H9 (cell line): ENCODE measurements at regions not wholly inside any gene's neighbourhood (a gene's known extent, or its start where the extent isn't known, plus 50 kb on each side); places are given as distances from the start of the nearest gene placed in this dataset.

Experiments
- DNase-seq: peaks from one replicate; pipeline ENCODE4 v3.0.0-alpha.2; 2017
- H2AFZ ChIP-seq: one replicate; pipeline ENCODE4 v1.6.1; 2013; ENCODE audit warnings: mild to moderate bottlenecking, low read length, control low read depth, moderate library complexity
- H2AK5ac ChIP-seq: 2 replicates; pipeline ENCODE4 v1.6.1; 2013; ENCODE audit warnings: low read length, control low read depth, mixed read lengths; ENCODE audit not compliant: insufficient read length
- H2BK120ac ChIP-seq: one replicate; pipeline ENCODE4 v1.6.1; 2013; ENCODE audit warnings: low read depth, mild to moderate bottlenecking, low read length, control low read depth, inconsistent platforms; ENCODE audit not compliant: poor library complexity, severe bottlenecking
- H2BK12ac ChIP-seq: 2 replicates; pipeline ENCODE4 v1.6.1; 2013; ENCODE audit warnings: low read length, control low read depth, mixed read lengths, low read depth; ENCODE audit not compliant: insufficient read length
- H2BK15ac ChIP-seq: 2 replicates; pipeline ENCODE4 v1.6.1; 2013; ENCODE audit warnings: low read depth, low read length, control low read depth
- H2BK20ac ChIP-seq: one replicate; pipeline ENCODE4 v1.6.1; 2013; ENCODE audit warnings: low read depth, mild to moderate bottlenecking, low read length, control low read depth, inconsistent platforms; ENCODE audit not compliant: poor library complexity, severe bottlenecking
- H2BK5ac ChIP-seq: 2 replicates; pipeline ENCODE4 v1.6.1; 2013; ENCODE audit warnings: low read length, control low read depth, mixed read lengths; ENCODE audit not compliant: insufficient read length
- H3K14ac ChIP-seq: 2 replicates; pipeline ENCODE4 v1.6.1; 2013; ENCODE audit warnings: low read length, control low read depth; ENCODE audit not compliant: insufficient read depth
- H3K18ac ChIP-seq: 2 replicates; pipeline ENCODE4 v1.6.1; 2013; ENCODE audit warnings: low read depth, mild to moderate bottlenecking, mixed read lengths, low read length, control low read depth; ENCODE audit not compliant: insufficient read length
- H3K23ac ChIP-seq: 2 replicates; pipeline ENCODE4 v1.6.1; 2013; ENCODE audit warnings: low read length, control low read depth, mixed read lengths, low read depth; ENCODE audit not compliant: insufficient read length
- H3K23me2 ChIP-seq: 2 replicates; pipeline ENCODE4 v1.6.1; 2013; ENCODE audit warnings: low read depth, mild to moderate bottlenecking, mixed read lengths, low read length, control low read depth; ENCODE audit not compliant: insufficient read length, poor library complexity, severe bottlenecking
- H3K27ac ChIP-seq: 2 replicates; pipeline ENCODE4 v1.5.1; 2013; ENCODE audit warnings: low read length, control low read depth, mixed read lengths, low read depth; ENCODE audit not compliant: insufficient read length
- H3K27me3 ChIP-seq: 2 replicates; pipeline ENCODE4 v1.6.1; 2013; ENCODE audit warnings: low read length, control low read depth, inconsistent platforms; ENCODE audit not compliant: insufficient read depth
- H3K4ac ChIP-seq: 2 replicates; pipeline ENCODE4 v1.6.1; 2013; ENCODE audit warnings: low read depth, mild to moderate bottlenecking, control low read depth, inconsistent platforms, low read length, moderate library complexity
- H3K4me1 ChIP-seq: 2 replicates; pipeline ENCODE4 v1.6.1; 2013; ENCODE audit warnings: low read length, control low read depth, inconsistent platforms; ENCODE audit not compliant: insufficient read depth
- H3K4me2 ChIP-seq: 2 replicates; pipeline ENCODE4 v1.6.1; 2013; ENCODE audit warnings: low read length, control low read depth, mixed read lengths; ENCODE audit not compliant: insufficient read length, insufficient read depth
- H3K56ac ChIP-seq: 2 replicates; pipeline ENCODE4 v1.6.1; 2013; ENCODE audit warnings: low read depth, mild to moderate bottlenecking, mixed read lengths, low read length, control low read depth; ENCODE audit not compliant: insufficient read length
- H3K79me1 ChIP-seq: 2 replicates; pipeline ENCODE4 v1.6.1; 2013; ENCODE audit warnings: low read depth, mild to moderate bottlenecking, moderate library complexity, low read length, control low read depth, inconsistent platforms; ENCODE audit not compliant: insufficient read depth, poor library complexity, severe bottlenecking
- H3K79me2 ChIP-seq: 2 replicates; pipeline ENCODE4 v1.6.1; 2013; ENCODE audit warnings: low read length, control low read depth, inconsistent platforms; ENCODE audit not compliant: insufficient read depth
- H3K9ac ChIP-seq: 2 replicates; pipeline ENCODE4 v1.6.1; 2013; ENCODE audit warnings: low read length, control low read depth, mixed read lengths; ENCODE audit not compliant: insufficient read length; ENCODE audit errors: extremely low read depth
- H3K9me3 ChIP-seq: one replicate; pipeline ENCODE4 v1.6.1; 2013; ENCODE audit warnings: low read depth, low read length, inconsistent platforms; ENCODE audit not compliant: control insufficient read depth
- H3T11ph ChIP-seq: one replicate; pipeline ENCODE4 v1.6.1; 2013; ENCODE audit warnings: mild to moderate bottlenecking, low read length, control low read depth, inconsistent platforms
- H4K20me1 ChIP-seq: one replicate; pipeline ENCODE4 v1.6.1; 2013; ENCODE audit not compliant: control insufficient read depth, insufficient read length, insufficient read depth
- H4K5ac ChIP-seq: 2 replicates; pipeline ENCODE4 v1.6.1; 2013; ENCODE audit warnings: low read depth, mild to moderate bottlenecking, mixed read lengths, low read length, control low read depth; ENCODE audit not compliant: insufficient read length
- H4K8ac ChIP-seq: replicated peaks from 2 replicates; pipeline ENCODE4 v1.6.1; 2013; ENCODE audit warnings: low read length, control low read depth, mixed read lengths, low read depth; ENCODE audit not compliant: insufficient read length
- H4K91ac ChIP-seq: 2 replicates; pipeline ENCODE4 v1.6.1; 2013; ENCODE audit warnings: low read depth, mild to moderate bottlenecking, moderate library complexity, mixed read lengths, low read length, control low read depth; ENCODE audit not compliant: insufficient read length
- H3K27ac Mint-ChIP-seq, 3 experiments: 2 replicates in 2 of 3; 3 replicates in 1 of 3; pipeline ENCODE4 v1.8.0; 2020 to 2021; ENCODE audit warnings: mixed read lengths in 3 of 3, mild to moderate bottlenecking in 1 of 3, moderate library complexity in 1 of 3
- H3K27me3 Mint-ChIP-seq: 2 replicates; pipeline ENCODE4 v1.8.0; 2021; ENCODE audit warnings: low read depth, mild to moderate bottlenecking, moderate library complexity, mixed read lengths
- H3K36me3 Mint-ChIP-seq, 3 experiments: 2 replicates in 2 of 3; 3 replicates in 1 of 3; pipeline ENCODE4 v1.8.0; 2020 to 2021; ENCODE audit warnings: low read depth in 3 of 3, mixed read lengths in 3 of 3; ENCODE audit not compliant: insufficient read depth in 1 of 3
- H3K4me1 Mint-ChIP-seq, 2 experiments: 2 replicates each; pipeline ENCODE4 v1.8.0; 2020; ENCODE audit warnings: mixed read lengths in 2 of 2
- H3K4me3 Mint-ChIP-seq, 2 experiments: 2 replicates in 1 of 2; 3 replicates in 1 of 2; pipeline ENCODE4 v1.8.0; 2020 to 2021; ENCODE audit warnings: mild to moderate bottlenecking in 2 of 2, mixed read lengths in 2 of 2, moderate library complexity in 1 of 2
- H3K9me3 Mint-ChIP-seq, 2 experiments: 2 replicates in 1 of 2; 3 replicates in 1 of 2; pipeline ENCODE4 v1.8.0; 2020; ENCODE audit warnings: mild to moderate bottlenecking in 2 of 2, mixed read lengths in 2 of 2, moderate library complexity in 1 of 2
- WGBS: extraction: QIAGEN DNeasy Blood & Tissue Kit; methylation state at CpG from one replicate; pipeline ENCODE4 v1.1.7; 2013; ENCODE audit warnings: missing lambda C conversion rate, low lambda C conversion rate, mixed read lengths; ENCODE audit not compliant: insufficient read length; ENCODE audit errors: extremely low coverage; 5-methylcytosine and 5-hydroxymethylcytosine counted together
- TF ChIP-seq, protein P1 (sequence below): fragments of 200-600 bp; sonication (generic); conservative IDR thresholded peaks from 3 replicates; pipeline ENCODE4 v1.8.0; 2021; ENCODE audit warnings: antibody characterized with exemption, mild to moderate bottlenecking

DNA sequence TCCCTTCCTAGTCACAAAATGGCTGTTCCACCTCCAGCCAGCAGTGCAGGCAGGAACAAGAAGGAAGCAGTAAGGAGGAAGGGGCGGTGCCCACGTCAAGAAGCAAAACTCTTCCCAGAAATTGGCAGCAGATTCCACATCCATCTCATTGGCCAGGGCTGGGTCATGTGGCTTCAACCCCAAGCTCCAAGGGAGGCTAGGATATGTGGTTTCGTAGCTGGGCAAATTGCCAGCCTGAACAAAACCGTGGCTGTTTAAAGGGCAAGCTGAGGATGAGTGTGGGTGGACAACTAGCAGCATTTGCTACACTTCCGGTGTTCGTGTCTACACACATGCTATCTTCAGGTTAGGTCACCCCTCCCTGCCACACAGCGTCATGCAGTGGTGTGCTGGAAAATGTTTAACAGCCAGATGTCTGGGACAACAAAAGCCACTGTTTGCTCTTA, 92.1 kb upstream of the MAP1B start:
- H3K23ac ChIP-seq = no peak overlapping the region

More for the DNA sequence above, 92.1 kb upstream of the MAP1B start:
- Histone ChIP-seq H2BK5ac (no peak overlapping the region), H3K4me1 (no peaks in the 10 kb centered on the region), H3K79me2 (no peaks in the 10 kb centered on the region), H3K4ac (no peak overlapping the region), H4K20me1 (no peaks in the 10 kb centered on the region), H4K5ac (no peak overlapping the region), H2BK20ac (no peak overlapping the region), H3K27me3 (no peaks in the 10 kb centered on the region), H3K23me2 (no peaks in the 10 kb centered on the region), H4K91ac (no peak overlapping the region), H3K56ac (no peak overlapping the region), H2BK12ac (no peak overlapping the region), H3K9ac (no peak overlapping the region), H3K9me3 (no peaks in the 10 kb centered on the region), H3K27ac (no peak overlapping the region), H3K18ac (no peak overlapping the region), H2BK15ac (no peak overlapping the region), H2BK120ac (no peak overlapping the region), H2AFZ (no peak overlapping the region), H3K14ac (no peak overlapping the region), H3K4me2 (no peak overlapping the region), H2AK5ac (no peak overlapping the region), H4K8ac (no peak overlapping the region), H3T11ph (no peak overlapping the region), H3K79me1 (no peaks in the 10 kb centered on the region)
- no peak overlapping the region for H3K27ac Mint-ChIP-seq
- TF ChIP-seq, protein P1, sequence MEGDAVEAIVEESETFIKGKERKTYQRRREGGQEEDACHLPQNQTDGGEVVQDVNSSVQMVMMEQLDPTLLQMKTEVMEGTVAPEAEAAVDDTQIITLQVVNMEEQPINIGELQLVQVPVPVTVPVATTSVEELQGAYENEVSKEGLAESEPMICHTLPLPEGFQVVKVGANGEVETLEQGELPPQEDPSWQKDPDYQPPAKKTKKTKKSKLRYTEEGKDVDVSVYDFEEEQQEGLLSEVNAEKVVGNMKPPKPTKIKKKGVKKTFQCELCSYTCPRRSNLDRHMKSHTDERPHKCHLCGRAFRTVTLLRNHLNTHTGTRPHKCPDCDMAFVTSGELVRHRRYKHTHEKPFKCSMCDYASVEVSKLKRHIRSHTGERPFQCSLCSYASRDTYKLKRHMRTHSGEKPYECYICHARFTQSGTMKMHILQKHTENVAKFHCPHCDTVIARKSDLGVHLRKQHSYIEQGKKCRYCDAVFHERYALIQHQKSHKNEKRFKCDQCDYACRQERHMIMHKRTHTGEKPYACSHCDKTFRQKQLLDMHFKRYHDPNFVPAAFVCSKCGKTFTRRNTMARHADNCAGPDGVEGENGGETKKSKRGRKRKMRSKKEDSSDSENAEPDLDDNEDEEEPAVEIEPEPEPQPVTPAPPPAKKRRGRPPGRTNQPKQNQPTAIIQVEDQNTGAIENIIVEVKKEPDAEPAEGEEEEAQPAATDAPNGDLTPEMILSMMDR = no peak
- no CpG with 5 or more reads among the region's 7 CpGs for WGBS
- DNase-seq = no peak
- H3K27me3 Mint-ChIP-seq = no peaks in the 10 kb centered on the region
- H3K36me3 Mint-ChIP-seq = no peaks in the 10 kb centered on the region
- peaks cover 15 to 22% of the 10 kb centered on the region in 2 experiments for H3K4me1 Mint-ChIP-seq
- no peaks in the 10 kb centered on the region for H3K9me3 Mint-ChIP-seq
- no peak overlapping the region for H3K4me3 Mint-ChIP-seq
